WERI-Rb-1 (cell line): ENCODE measurements at regions not wholly inside any gene's neighbourhood (a gene's known extent, or its start where the extent isn't known, plus 50 kb on each side); places are given as distances from the start of the nearest gene placed in this dataset.

Experiments
- DNase-seq: peaks from one replicate; pipeline ENCODE4 v3.0.0-alpha.2; 2020
- H3K27ac ChIP-seq: fragments of 250-450 bp; sonication (Bioruptor Pico); 2 replicates; pipeline ENCODE4 v1.5.1; 2020; ENCODE audit warnings: mild to moderate bottlenecking, moderate library complexity
- H3K27me3 ChIP-seq: fragments of 250-450 bp; sonication (Bioruptor Pico); 2 replicates; pipeline ENCODE4 v1.5.1; 2021; ENCODE audit warnings: mild to moderate bottlenecking, low read depth, moderate library complexity; ENCODE audit not compliant: insufficient read depth, severe bottlenecking
- H3K36me3 ChIP-seq: fragments of 250-450 bp; sonication (Bioruptor Pico); 2 replicates; pipeline ENCODE4 v1.5.1; 2020; ENCODE audit warnings: mild to moderate bottlenecking, moderate library complexity
- H3K4me3 ChIP-seq: 2 replicates; pipeline ENCODE4 v1.5.1; 2011; ENCODE audit warnings: low read depth, mild to moderate bottlenecking, control low read depth, low read length
- H3K9me3 ChIP-seq: fragments of 250-450 bp; sonication (Bioruptor Pico); 2 replicates; pipeline ENCODE4 v1.5.1; 2021; ENCODE audit warnings: mild to moderate bottlenecking, moderate library complexity; ENCODE audit not compliant: severe bottlenecking
- TF ChIP-seq, protein P1 (sequence below): IDR thresholded peaks from 2 replicates; pipeline ENCODE4 v1.5.1; 2011; ENCODE audit warnings: low read depth, mild to moderate bottlenecking, control low read depth, inconsistent platforms, low read length

GRCh38 chrX:5194806-5195205 is 1033.9 kb downstream of the NLGN4X start:
- Histone ChIP-seq H3K4me3 (no peak overlapping the region), H3K9me3 (no peaks in the 10 kb centered on the region), H3K36me3 (no peaks in the 10 kb centered on the region), H3K27ac (no peak overlapping the region), H3K27me3 (peaks cover 41% of the 10 kb centered on the region)
- no peak for DNase-seq
- TF ChIP-seq, protein P1, sequence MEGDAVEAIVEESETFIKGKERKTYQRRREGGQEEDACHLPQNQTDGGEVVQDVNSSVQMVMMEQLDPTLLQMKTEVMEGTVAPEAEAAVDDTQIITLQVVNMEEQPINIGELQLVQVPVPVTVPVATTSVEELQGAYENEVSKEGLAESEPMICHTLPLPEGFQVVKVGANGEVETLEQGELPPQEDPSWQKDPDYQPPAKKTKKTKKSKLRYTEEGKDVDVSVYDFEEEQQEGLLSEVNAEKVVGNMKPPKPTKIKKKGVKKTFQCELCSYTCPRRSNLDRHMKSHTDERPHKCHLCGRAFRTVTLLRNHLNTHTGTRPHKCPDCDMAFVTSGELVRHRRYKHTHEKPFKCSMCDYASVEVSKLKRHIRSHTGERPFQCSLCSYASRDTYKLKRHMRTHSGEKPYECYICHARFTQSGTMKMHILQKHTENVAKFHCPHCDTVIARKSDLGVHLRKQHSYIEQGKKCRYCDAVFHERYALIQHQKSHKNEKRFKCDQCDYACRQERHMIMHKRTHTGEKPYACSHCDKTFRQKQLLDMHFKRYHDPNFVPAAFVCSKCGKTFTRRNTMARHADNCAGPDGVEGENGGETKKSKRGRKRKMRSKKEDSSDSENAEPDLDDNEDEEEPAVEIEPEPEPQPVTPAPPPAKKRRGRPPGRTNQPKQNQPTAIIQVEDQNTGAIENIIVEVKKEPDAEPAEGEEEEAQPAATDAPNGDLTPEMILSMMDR, result no peak

- Histone ChIP-seq H3K4me3 (no peak overlapping the region), H3K9me3 (no peaks in the 10 kb centered on the region), H3K27ac (no peak overlapping the region), H3K27me3 (peaks cover 34% of the 10 kb centered on the region), H3K36me3 (no peaks in the 10 kb centered on the region)
- TF ChIP-seq, protein P1, result no peak
- no peak for DNase-seq
These were observed 1048.4 kb downstream of the NLGN4X start for GRCh38 chrX:5180135-5180741.

GRCh38 chrX:5176766-5177165 is 1051.9 kb downstream of the NLGN4X start:
- H3K9me3 ChIP-seq, result no peaks in the 10 kb centered on the region
- H3K27ac ChIP-seq, result no peak overlapping the region
- TF ChIP-seq, protein P1, result no peak

DNA sequence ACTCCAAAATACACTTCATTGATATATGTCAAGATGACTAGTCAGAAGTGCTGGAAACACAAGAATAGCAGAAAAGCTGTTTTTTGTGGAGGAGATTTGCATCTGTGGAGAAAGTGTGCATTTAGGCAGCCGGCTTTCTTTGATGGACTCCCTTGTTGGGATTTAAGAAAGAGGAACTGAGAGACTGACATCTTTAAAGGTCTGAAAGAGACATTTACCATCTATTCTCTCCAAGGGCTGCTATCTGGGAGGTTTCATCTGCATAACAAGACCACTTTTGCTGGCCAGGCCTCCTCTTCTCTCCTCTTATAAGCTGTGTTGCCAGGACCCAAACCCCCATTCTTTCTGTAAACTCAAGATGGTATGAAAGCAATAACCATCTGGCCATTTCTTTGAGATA is 1065.0 kb downstream of the NLGN4X start:
- no peaks in the 10 kb centered on the region for H3K9me3 ChIP-seq
- H3K27me3 ChIP-seq, result peaks cover 37% of the 10 kb centered on the region
- DNase-seq, result no peak
- no peaks in the 10 kb centered on the region for H3K36me3 ChIP-seq
- H3K27ac ChIP-seq, result no peak overlapping the region
- TF ChIP-seq, protein P1, result no peak
- no peak overlapping the region for H3K4me3 ChIP-seq

More at GRCh38 chrX:5176766-5177165, 1051.9 kb downstream of the NLGN4X start:
- Histone ChIP-seq H3K4me3 (no peak overlapping the region), H3K36me3 (no peaks in the 10 kb centered on the region), H3K27me3 (peaks cover 30% of the 10 kb centered on the region)
- DNase-seq, result no peak

- Histone ChIP-seq H3K27ac (no peak overlapping the region), H3K9me3 (no peaks in the 10 kb centered on the region), H3K36me3 (no peaks in the 10 kb centered on the region), H3K4me3 (no peak overlapping the region), H3K27me3 (peaks cover 14% of the 10 kb centered on the region)
- TF ChIP-seq, protein P1, result no peak
- DNase-seq, result no peak
These were observed 1073.4 kb downstream of the NLGN4X start for GRCh38 chrX:5155301-5155700.

DNA sequence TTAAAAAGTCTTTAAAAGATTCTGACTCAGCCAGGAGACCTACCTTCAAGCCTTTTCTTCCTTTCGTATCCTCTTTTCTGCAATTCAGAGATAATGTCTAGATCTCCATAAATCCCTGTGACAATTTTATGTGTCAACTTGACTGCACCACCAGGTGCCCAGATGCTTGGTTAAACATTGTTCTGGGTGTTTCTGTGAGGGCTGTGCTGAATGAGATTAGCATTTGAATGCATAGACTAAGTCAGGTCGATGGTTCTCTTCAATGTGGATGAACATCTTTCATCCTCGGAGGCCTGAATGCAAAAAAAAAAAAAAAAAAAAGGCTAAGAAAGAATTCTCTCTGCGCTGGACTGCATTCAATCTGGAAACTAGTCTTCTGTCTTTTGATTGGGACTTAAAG is 1082.7 kb downstream of the NLGN4X start:
- Histone ChIP-seq H3K27ac (no peak overlapping the region), H3K36me3 (no peaks in the 10 kb centered on the region), H3K27me3 (peaks cover 39% of the 10 kb centered on the region), H3K4me3 (no peak overlapping the region), H3K9me3 (no peaks in the 10 kb centered on the region)
- TF ChIP-seq, protein P1, result no peak
- no peak for DNase-seq
